MCF 10A (cell line): ENCODE measurements at regions not wholly inside any gene's neighbourhood (a gene's known extent, or its start where the extent isn't known, plus 50 kb on each side); places are given as distances from the start of the nearest gene placed in this dataset.
A peak's percentile ranks its signal among the peaks of the same experiment; 100 is the strongest.

Experiments used
- BruUV-seq: library from RNA; stranded (reverse); fragments of 400-500 nt; replicated peaks from 2 replicates; lab custom pipeline; 2021; lab: Mats Ljungman, UMichigan
- CTCF ChIA-PET: fragments of 300-600 bp; sonication (Branson Sonifier 250); formaldehyde crosslinking; extraction: SDS; loops from one replicate; lab custom pipeline; 2021; ENCODE audit warnings: antibody characterized with exemption, inconsistent platforms; lab: Yijun Ruan, JAX
- POLR2A ChIA-PET: fragments of 300-600, 350-650 bp; sonication (Branson Sonifier 250); formaldehyde crosslinking; extraction: SDS; loops from one replicate; lab custom pipeline; 2020; ENCODE audit warnings: antibody characterized with exemption, inconsistent platforms; lab: Yijun Ruan, JAX
- DNase-seq: peaks from one replicate; pipeline ENCODE4 v3.0.0-alpha.2; 2018; ENCODE audit not compliant: unreplicated experiment
- H3K27ac Mint-ChIP-seq: one replicate; pipeline ENCODE4 v1.8.0; 2022; ENCODE audit warnings: mild to moderate bottlenecking, low read depth, mixed read lengths; ENCODE audit not compliant: unreplicated experiment
- H3K27me3 Mint-ChIP-seq: one replicate; pipeline ENCODE4 v1.8.0; 2022; ENCODE audit warnings: mixed read lengths; ENCODE audit not compliant: insufficient read depth, unreplicated experiment
- H3K36me3 Mint-ChIP-seq: one replicate; pipeline ENCODE4 v1.8.0; 2022; ENCODE audit warnings: mild to moderate bottlenecking, moderate library complexity, mixed read lengths; ENCODE audit not compliant: insufficient read depth, unreplicated experiment
- H3K4me1 Mint-ChIP-seq: one replicate; pipeline ENCODE4 v1.8.0; 2022; ENCODE audit warnings: mixed read lengths; ENCODE audit not compliant: insufficient read depth, unreplicated experiment
- H3K4me3 Mint-ChIP-seq: one replicate; pipeline ENCODE4 v1.8.0; 2022; ENCODE audit warnings: mild to moderate bottlenecking, moderate library complexity, mixed read lengths; ENCODE audit not compliant: unreplicated experiment
- H3K9me3 Mint-ChIP-seq: one replicate; pipeline ENCODE4 v1.8.0; 2022; ENCODE audit warnings: mixed read lengths; ENCODE audit not compliant: unreplicated experiment
- CTCF ChIP-seq: fragments of 200-600 bp; IDR thresholded peaks from one replicate; pipeline ENCODE4 v1.8.0; 2022; ENCODE audit warnings: antibody characterized with exemption, mild to moderate bottlenecking; ENCODE audit not compliant: unreplicated experiment
- intact Hi-C: fragments of 100-400 bp; cut with micrococcal nuclease; formaldehyde crosslinking; loops from 2 replicates; pipeline ENCODE4 v1.14.1; 2022

GRCh38 chr9:73667749-73668148 lies 516.1 kb downstream of the ANXA1 start:
- intact Hi-C loops, result loop anchor here (5.0 kb wide), 2 partner anchors 395 to 465 kb away; no protein-coding TSS in a partner anchor
- Mint-ChIP-seq H3K36me3 (no peaks in the 10 kb centered on the region), H3K4me3 (no peak overlapping the region), H3K27me3 (peaks cover 68% of the 10 kb centered on the region), H3K4me1 (no peaks in the 10 kb centered on the region), H3K9me3 (no peaks in the 10 kb centered on the region), H3K27ac (no peak overlapping the region)
- DNase-seq, result peak; percentile 27
- POLR2A ChIA-PET, result interaction anchor here (0.6 kb wide), 1 partner anchor 216 kb away, joined by 4 read pairs; no protein-coding TSS in a partner anchor
- BruUV-seq, result no TSS peak
- peak; percentile 38 for TF ChIP-seq CTCF
- CTCF ChIA-PET, result interaction anchor here (0.6 to 1.5 kb wide), 5 partner anchors 17 to 800 kb away, joined by 3 to 7 read pairs (median 3); no protein-coding TSS in a partner anchor

- no peak for DNase-seq
- Mint-ChIP-seq H3K36me3 (no peaks in the 10 kb centered on the region), H3K27ac (no peak overlapping the region), H3K4me1 (peaks cover 13% of the 10 kb centered on the region), H3K4me3 (no peak overlapping the region), H3K27me3 (peaks cover 36% of the 10 kb centered on the region), H3K9me3 (no peaks in the 10 kb centered on the region)
- TF ChIP-seq CTCF, result no peak
- CTCF ChIA-PET, result interaction anchor here (0.6 to 1.4 kb wide), 4 partner anchors 480 to 892 kb away, joined by 3 to 7 read pairs (median 4); no protein-coding TSS in a partner anchor
- POLR2A ChIA-PET, result no interaction called here
- intact Hi-C loops, result no loop called here
- no TSS peak for BruUV-seq
These were observed 529.2 kb downstream of the ANXA1 start for GRCh38 chr9:73680831-73681230.

- no peak overlapping the region for H3K4me3 Mint-ChIP-seq
- intact Hi-C loops, result loop anchor here (1.0 kb wide), 2 partner anchors 480 to 963 kb away; no protein-coding TSS in a partner anchor
- H3K9me3 Mint-ChIP-seq, result no peaks in the 10 kb centered on the region
- ChIA-PET POLR2A (interaction anchor here (0.7 kb wide), 1 partner anchor 296 kb away, joined by 3 read pairs; no protein-coding TSS in a partner anchor), CTCF (interaction anchor here (0.5 to 3.9 kb wide), 10 partner anchors 9 to 889 kb away, joined by 3 to 80 read pairs (median 4); no protein-coding TSS in a partner anchor)
- no peak overlapping the region for H3K27ac Mint-ChIP-seq
- no TSS peak for BruUV-seq
- no peak for DNase-seq
- TF ChIP-seq CTCF, result no peak
- peaks cover 36% of the 10 kb centered on the region for H3K27me3 Mint-ChIP-seq
- no peaks in the 10 kb centered on the region for H3K36me3 Mint-ChIP-seq
- H3K4me1 Mint-ChIP-seq, result peaks cover 13% of the 10 kb centered on the region
These were observed 531.1 kb downstream of the ANXA1 start for GRCh38 chr9:73682789-73683188.

- H3K27me3 Mint-ChIP-seq, result peaks cover 32% of the 10 kb centered on the region
- peak overlapping the region; percentile 40 for H3K27ac Mint-ChIP-seq
- H3K4me1 Mint-ChIP-seq, result peaks cover 13% of the 10 kb centered on the region
- DNase-seq, result peak; percentile 69
- ChIA-PET CTCF (interaction anchor here (0.5 to 3.9 kb wide), 35 partner anchors 11 to 1554 kb away, joined by 3 to 80 read pairs (median 3); no protein-coding TSS in a partner anchor), POLR2A (interaction anchor here (1.0 kb wide), 2 partner anchors 696 to 848 kb away, joined by 3 read pairs; no protein-coding TSS in a partner anchor)
- H3K36me3 Mint-ChIP-seq, result no peaks in the 10 kb centered on the region
- TF ChIP-seq CTCF, result peak; percentile 89
- H3K9me3 Mint-ChIP-seq, result no peaks in the 10 kb centered on the region
- intact Hi-C loops, result loop anchor here (1.0 to 2.0 kb wide), 6 partner anchors 323 to 1059 kb away; no protein-coding TSS in a partner anchor
- no TSS peak for BruUV-seq
- H3K4me3 Mint-ChIP-seq, result no peak overlapping the region
These were observed 532.4 kb downstream of the ANXA1 start for GRCh38 chr9:73683862-73684591.
